Neutrophil (primary cell): ENCODE measurements at regions not wholly inside any gene's neighbourhood (a gene's known extent, or its start where the extent isn't known, plus 50 kb on each side); places are given as distances from the start of the nearest gene placed in this dataset.

Experiments
- H3K27ac ChIP-seq: fragments of 200-600 bp; sonication (generic); 2 replicates; pipeline ENCODE4 v1.5.1; 2016; ENCODE audit warnings: mild to moderate bottlenecking, moderate library complexity
- H3K27me3 ChIP-seq: fragments of 200-600 bp; sonication (generic); 2 replicates; pipeline ENCODE4 v1.6.0; 2016; ENCODE audit warnings: mild to moderate bottlenecking
- H3K36me3 ChIP-seq: fragments of 200-600 bp; sonication (generic); 2 replicates; pipeline ENCODE4 v1.5.1; 2017
- H3K4me1 ChIP-seq, 2 experiments: fragments of 200-600 bp in 1 of 2; sonication (generic) in 1 of 2; 1 replicate in 1 of 2; 2 replicates in 1 of 2; pipeline versions ENCODE4 v1.5.1 to v1.6.1; 2013 to 2016; ENCODE audit warnings: low read depth in 1 of 2, low read length in 1 of 2, mild to moderate bottlenecking in 1 of 2, moderate library complexity in 1 of 2; ENCODE audit not compliant: control insufficient read depth in 1 of 2, insufficient read depth in 1 of 2
- H3K4me3 ChIP-seq, 2 experiments: fragments of 200-600 bp in 1 of 2; sonication (generic) in 1 of 2; 1 replicate in 1 of 2; 2 replicates in 1 of 2; pipeline ENCODE4 v1.5.1; 2013 to 2016; ENCODE audit warnings: low read depth in 1 of 2, low read length in 1 of 2, mild to moderate bottlenecking in 1 of 2, moderate library complexity in 1 of 2
- H3K9me3 ChIP-seq: fragments of 200-600 bp; sonication (generic); 2 replicates; pipeline ENCODE4 v1.5.1; 2016
- CTCF ChIP-seq: fragments of 200-600 bp; sonication (generic); IDR thresholded peaks from 2 replicates; pipeline ENCODE4 v1.5.1; 2016; ENCODE audit warnings: antibody characterized with exemption

DNA sequence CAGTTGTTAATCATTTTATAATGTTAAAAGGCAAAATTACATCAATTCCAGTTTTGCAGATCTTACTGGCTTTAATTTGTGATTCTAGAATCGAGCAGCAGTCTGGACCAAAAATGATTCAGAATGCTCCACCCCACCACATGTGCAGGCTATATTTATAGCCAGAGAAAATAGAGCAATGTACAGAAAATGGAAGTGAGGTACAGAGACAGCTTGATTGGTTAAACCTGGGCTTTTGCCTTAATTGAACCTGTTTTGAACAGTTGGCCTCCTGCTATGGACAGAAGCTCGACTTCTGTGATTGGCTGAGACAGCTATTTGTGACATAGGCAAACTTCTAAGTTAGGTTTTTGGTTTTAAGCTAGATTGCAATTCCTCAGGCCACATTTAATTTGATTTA, 607.4 kb upstream of the MIR17HG start:
- Histone ChIP-seq H3K4me1 (no peaks in the 10 kb centered on the region), H3K4me3 (no peak overlapping the region), H3K27me3 (no peaks in the 10 kb centered on the region), H3K27ac (no peak overlapping the region), H3K9me3 (no peaks in the 10 kb centered on the region), H3K36me3 (no peaks in the 10 kb centered on the region)
- TF ChIP-seq CTCF: no peak

DNA sequence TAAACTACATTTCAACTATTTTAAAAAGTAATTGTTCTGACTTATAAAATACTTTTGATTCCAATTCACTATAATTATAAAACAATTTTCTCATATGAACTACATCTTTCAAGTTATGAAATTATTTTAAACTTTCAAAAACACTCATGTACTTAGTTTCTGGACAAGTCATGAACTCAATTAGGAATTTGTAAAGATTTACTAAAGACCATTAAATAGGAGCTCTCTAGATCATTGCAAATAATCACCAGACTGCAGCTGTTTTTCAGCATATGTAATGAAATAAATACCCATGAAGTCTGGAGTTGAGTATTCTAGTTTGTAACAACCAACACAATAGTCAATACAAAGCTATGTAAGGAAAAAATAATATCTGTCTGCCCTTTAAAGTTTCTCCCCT, 605.1 kb upstream of the MIR17HG start:
- H3K9me3 ChIP-seq: no peaks in the 10 kb centered on the region
- H3K36me3 ChIP-seq: no peaks in the 10 kb centered on the region
- H3K4me1 ChIP-seq: no peaks in the 10 kb centered on the region
- no peaks in the 10 kb centered on the region for H3K27me3 ChIP-seq
- H3K27ac ChIP-seq: no peak overlapping the region
- TF ChIP-seq CTCF: no peak
- no peak overlapping the region for H3K4me3 ChIP-seq

DNA sequence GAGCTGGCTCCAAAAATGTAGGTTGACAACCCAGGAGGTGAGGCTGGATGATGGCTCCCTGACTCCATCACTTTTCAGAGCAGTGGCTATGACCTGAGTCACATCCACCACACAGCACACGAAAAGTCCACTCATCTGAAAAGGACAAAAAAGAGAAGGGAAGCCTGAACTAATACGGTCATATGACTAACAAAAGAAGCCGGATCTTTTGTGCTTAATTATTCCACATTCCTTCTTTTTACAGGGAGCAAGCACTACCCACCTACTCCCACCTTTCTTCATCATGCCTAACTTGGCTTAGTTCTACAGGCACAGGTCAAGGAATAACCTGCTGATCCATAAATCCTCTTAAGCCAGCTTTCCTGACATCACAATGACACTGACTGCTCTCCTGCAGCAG, 601.3 kb upstream of the MIR17HG start:
- H3K27ac ChIP-seq: no peak overlapping the region
- no peaks in the 10 kb centered on the region for H3K4me1 ChIP-seq
- no peaks in the 10 kb centered on the region for H3K27me3 ChIP-seq
- H3K9me3 ChIP-seq: no peaks in the 10 kb centered on the region
- H3K4me3 ChIP-seq: no peak overlapping the region
- H3K36me3 ChIP-seq: no peaks in the 10 kb centered on the region
- no peak for TF ChIP-seq CTCF

GRCh38 chr13:90750021-90750420, 597.5 kb upstream of the MIR17HG start:
- H3K4me1 ChIP-seq: no peaks in the 10 kb centered on the region
- no peak overlapping the region for H3K4me3 ChIP-seq
- no peaks in the 10 kb centered on the region for H3K9me3 ChIP-seq
- no peak for TF ChIP-seq CTCF
- H3K27me3 ChIP-seq: no peaks in the 10 kb centered on the region
- H3K36me3 ChIP-seq: no peaks in the 10 kb centered on the region
- no peak overlapping the region for H3K27ac ChIP-seq

DNA sequence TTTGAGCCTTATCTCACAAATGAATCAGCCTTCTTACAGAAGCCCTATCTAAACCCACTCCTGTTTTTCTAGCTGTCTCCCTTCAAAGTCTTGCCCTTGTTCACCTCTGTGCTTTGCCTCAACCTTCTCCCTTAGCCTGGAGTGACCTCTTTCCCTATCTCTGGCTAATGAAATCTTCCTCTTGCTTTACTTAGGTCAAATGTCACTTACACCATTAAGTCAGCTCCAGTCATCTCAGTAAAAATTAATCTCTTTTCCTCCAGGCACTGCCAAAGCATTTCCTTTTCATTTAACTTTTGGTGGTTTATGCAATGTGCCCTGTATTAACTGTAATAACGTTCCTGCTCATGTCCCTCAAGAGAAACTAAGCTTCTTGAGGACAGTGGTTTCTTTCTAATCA, 596.5 kb upstream of the MIR17HG start:
- no peak overlapping the region for H3K4me3 ChIP-seq
- H3K27ac ChIP-seq: no peak overlapping the region
- TF ChIP-seq CTCF: no peak
- no peaks in the 10 kb centered on the region for H3K4me1 ChIP-seq
- no peaks in the 10 kb centered on the region for H3K36me3 ChIP-seq
- H3K9me3 ChIP-seq: no peaks in the 10 kb centered on the region
- no peaks in the 10 kb centered on the region for H3K27me3 ChIP-seq

- Histone ChIP-seq H3K36me3 (no peaks in the 10 kb centered on the region), H3K4me1 (no peaks in the 10 kb centered on the region), H3K4me3 (no peak overlapping the region), H3K9me3 (no peaks in the 10 kb centered on the region), H3K27ac (no peak overlapping the region), H3K27me3 (no peaks in the 10 kb centered on the region)
- no peak for TF ChIP-seq CTCF
Measured at GRCh38 chr13:90752070-90752469, 595.4 kb upstream of the MIR17HG start.
